Activated gamma-delta T cell (primary cell): ENCODE measurements at regions not wholly inside any gene's neighbourhood (a gene's known extent, or its start where the extent isn't known, plus 50 kb on each side); places are given as distances from the start of the nearest gene placed in this dataset.
"Not testable (repeated sequence)": the region's sequence is repeated elsewhere in the genome, so short reads cannot be mapped to it uniquely, and the experiment has no call there.

ENCODE experiments used
- DNase-seq: peaks from one replicate; lab custom pipeline; 2025; lab: John Stamatoyannopoulos, UW

GRCh38 chr9:30972654-30973053 is 1411.8 kb upstream of the ACO1 start:
- DNase-seq = no peak

GRCh38 chr9:30977965-30978364 is 1406.5 kb upstream of the ACO1 start:
- no peak for DNase-seq

DNA sequence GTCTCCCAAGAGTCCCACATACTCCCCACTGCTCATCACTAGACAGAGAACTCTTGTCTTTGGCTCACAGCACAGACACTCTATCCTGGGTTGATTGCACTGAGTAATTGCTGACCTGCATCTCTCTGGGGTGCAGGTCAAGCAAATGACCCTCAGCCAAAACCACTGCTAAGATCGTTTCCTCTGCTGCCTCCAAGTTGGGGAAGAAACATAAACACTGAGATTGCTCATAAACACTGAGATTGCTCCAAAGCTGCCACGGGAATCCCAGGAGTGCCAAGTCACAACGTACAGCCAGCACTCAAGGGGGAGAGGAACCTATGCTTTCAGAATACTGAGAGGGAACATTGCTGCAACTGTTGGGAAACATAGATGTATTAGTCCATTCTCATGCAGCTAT is 1402.1 kb upstream of the ACO1 start:
- no peak for DNase-seq

DNA sequence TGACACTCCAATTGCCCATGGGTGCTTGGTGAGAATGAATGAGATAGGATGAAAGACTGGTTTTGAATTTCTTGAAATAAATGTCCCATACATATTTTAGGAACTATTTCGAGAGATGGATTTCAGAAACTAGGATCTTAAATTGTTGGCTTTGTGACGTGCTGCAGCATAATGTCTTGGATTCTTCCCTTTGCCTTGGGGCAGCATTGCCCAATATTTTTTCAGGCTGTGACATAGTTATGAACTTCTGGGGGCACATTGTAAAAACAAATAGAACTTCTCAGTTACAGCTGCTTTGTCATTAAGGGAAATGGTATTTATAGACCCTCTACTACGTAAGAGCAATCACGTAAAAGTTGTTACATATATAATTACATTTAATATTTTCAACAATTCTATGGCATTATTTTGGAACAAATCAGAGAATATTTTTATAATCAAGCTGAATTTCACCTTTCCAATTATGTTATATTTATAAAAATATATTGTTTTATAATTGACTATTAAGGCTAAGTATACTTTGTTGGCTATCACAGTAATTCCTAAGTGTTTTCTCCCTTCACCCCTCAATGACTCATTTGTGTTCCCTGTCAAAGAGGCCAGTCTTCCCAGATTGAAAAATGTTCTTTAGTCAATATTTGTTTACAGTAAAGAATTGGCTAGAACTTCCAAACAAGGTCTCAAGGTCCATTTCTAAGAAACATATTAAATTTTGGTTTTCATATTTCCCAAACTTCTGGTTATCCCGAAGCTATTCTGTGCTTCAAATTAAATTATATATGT is 1388.3 kb upstream of the ACO1 start:
- DNase-seq = no peak

DNA sequence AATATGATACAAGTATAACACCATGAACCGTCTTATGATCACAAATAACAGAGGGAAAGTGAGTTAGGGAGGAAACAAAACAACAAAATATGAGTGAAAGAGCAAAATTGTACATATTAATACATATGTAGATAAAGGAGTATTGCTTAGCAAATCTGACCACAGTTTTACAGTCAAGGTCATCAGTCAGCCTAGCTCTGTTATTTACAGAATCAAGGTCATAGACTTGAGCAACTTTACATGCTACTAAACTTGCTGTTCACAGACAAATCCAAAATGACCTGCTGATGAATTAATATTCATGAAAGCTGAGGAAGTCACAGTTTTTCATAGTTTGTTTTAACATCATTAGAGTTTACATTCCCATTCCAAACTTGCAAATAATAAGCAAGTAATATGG is 1387.7 kb upstream of the ACO1 start:
- DNase-seq = no peak

GRCh38 chr9:30997291-30997690 is 1387.2 kb upstream of the ACO1 start:
- DNase-seq = no peak

- DNase-seq = no peak
Measured at GRCh38 chr9:31005086-31005665, 1379.3 kb upstream of the ACO1 start.

DNA sequence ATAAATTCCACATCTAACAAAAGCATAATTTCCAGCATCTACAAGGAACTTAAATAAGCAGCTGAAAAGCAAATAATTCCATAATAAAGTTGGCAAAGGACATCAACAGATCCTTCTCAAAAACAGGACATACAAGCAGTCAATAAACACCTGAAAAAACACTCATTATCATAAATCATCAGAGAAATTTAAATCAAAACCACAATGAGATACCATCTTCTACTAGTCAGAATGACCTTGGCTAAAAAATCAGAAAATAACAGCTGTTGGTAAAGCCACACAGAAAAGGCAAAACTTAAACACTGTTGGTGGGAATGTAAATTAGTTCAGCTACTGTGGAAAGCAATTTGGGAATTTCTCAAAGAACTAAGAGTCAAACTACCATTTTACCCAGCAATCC is 1371.1 kb upstream of the ACO1 start:
- DNase-seq = no peak

GRCh38 chr9:31023847-31024246 is 1360.6 kb upstream of the ACO1 start:
- DNase-seq = no peak

- DNase-seq = no peak
Measured at GRCh38 chr9:31027678-31028077, 1356.8 kb upstream of the ACO1 start.

- no peak for DNase-seq
Measured at GRCh38 chr9:31028137-31028536, 1356.3 kb upstream of the ACO1 start.

- DNase-seq = no peak
Measured at GRCh38 chr9:31030741-31031202, 1353.7 kb upstream of the ACO1 start.

GRCh38 chr9:31032206-31032605 is 1352.2 kb upstream of the ACO1 start:
- no peak for DNase-seq

- no peak for DNase-seq
Measured at GRCh38 chr9:31034311-31034710, 1350.1 kb upstream of the ACO1 start.

- DNase-seq = no peak
Measured at GRCh38 chr9:31040564-31040963, 1343.9 kb upstream of the ACO1 start.

DNA sequence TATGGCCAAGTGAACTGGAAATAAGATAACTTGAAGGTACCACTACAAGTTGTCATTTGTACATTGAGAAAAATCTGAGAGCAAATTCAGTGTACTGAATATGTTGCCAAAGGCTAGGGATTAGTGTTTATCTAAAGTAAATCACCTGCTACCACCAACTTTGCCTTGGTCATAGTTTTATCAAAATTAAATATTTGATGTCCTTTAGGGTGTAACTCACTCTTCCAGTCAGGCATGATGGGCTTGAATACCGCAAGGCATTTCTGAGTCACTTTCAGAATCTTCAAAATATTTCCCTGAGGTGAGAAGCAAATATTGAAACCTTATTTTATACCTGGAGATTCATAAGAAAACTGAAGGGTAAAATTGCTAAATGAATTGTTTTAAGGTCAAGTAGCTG is 1338.6 kb upstream of the ACO1 start:
- DNase-seq = no peak

DNA sequence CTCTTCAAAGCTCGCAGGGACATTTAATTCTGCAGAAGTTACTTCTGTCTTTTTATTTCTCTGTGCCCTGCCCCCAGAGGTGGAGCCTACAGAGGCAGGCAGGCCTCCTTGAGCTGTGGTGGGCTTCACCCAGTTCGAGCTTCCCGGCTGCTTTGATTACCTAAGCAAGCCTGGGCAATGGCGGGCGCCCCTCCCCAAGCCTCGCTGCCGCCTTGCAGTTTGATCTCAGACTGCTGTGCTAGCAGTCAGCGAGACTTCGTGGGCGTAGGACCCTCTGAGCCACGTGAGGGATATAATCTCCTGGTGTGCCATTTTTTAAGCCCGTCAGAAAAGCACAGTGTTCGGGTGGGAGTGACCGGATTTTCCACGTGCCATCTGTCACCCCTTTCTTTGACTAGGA is 1322.9 kb upstream of the ACO1 start:
- not testable (repeated sequence) for DNase-seq

DNA sequence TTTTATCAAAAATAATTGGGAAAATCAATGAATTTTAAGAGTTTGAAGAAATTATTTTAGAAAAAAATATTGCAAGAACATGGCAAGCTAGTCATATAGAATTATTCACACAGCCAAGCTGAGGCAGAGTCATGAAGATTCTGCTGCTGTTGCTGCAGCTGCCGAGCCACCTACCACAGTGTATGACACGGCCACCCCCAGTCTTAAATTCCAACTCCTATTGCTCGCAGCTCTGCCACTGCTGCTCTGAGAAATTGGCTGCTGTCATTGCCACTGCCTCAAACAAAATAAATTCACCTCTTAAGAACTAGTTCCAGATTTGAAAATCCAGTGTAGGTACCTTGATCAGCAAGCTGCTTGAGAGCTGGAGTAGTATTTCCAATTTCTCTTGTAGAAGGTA is 1318.8 kb upstream of the ACO1 start:
- DNase-seq = no peak

- no peak for DNase-seq
Measured at GRCh38 chr9:31067418-31067817, 1317.0 kb upstream of the ACO1 start.

- no peak for DNase-seq
Measured at GRCh38 chr9:31071606-31072286, 1312.7 kb upstream of the ACO1 start.

DNA sequence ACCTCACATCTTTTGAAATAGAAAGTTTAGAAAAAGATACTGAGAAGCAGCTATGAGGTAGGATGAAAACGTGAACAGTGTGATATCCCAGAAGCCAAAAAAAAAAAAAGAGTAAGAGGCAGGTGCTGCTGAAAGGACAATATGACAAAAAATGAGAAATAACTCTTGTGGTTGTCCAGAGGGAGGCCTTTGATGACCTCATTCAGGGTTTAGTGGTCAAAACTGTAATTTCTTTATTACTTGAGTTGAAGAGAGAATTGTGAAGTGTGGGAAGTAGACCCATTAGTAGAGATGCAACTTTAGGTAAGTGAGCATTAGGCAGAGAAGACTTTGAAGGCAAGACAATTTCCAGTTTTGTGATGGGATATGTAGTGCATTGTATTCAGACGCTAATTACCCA is 1306.3 kb upstream of the ACO1 start:
- no peak for DNase-seq

- DNase-seq = no peak
Measured at GRCh38 chr9:31084350-31084749, 1300.1 kb upstream of the ACO1 start.

- no peak for DNase-seq
Measured at GRCh38 chr9:31089549-31090221, 1294.8 kb upstream of the ACO1 start.
